GM19043 (cell line): ENCODE measurements at regions not wholly inside any gene's neighbourhood (a gene's known extent, or its start where the extent isn't known, plus 50 kb on each side); places are given as distances from the start of the nearest gene placed in this dataset.

Source experiments
- ATAC-seq: cut with Tn5 transposase; IDR thresholded peaks from one replicate; pipeline ENCODE4 v1.9.1; 2021; ENCODE audit warnings: low read depth; ENCODE audit not compliant: unreplicated experiment

- no peak for ATAC-seq
Measured at GRCh38 chr2:102078773-102079172, 63.8 kb upstream of the IL1R1 start.

- peak; percentile 40 for ATAC-seq
Measured at GRCh38 chr2:102080451-102081242, 61.9 kb upstream of the IL1R1 start.

DNA sequence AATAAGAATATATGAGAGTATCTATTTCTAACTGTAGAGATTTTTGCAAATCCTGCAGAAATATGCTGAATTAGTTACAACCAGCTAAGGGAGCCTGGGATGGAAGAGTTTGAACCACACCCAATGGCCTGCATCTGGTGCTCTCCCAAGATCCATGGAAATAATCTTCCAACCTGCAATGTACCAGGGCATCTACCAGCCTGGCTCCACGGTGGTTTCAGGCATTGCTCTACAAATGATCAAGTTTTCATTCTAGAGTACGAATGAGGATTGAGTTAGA, 61.4 kb upstream of the IL1R1 start:
- ATAC-seq, result no peak

DNA sequence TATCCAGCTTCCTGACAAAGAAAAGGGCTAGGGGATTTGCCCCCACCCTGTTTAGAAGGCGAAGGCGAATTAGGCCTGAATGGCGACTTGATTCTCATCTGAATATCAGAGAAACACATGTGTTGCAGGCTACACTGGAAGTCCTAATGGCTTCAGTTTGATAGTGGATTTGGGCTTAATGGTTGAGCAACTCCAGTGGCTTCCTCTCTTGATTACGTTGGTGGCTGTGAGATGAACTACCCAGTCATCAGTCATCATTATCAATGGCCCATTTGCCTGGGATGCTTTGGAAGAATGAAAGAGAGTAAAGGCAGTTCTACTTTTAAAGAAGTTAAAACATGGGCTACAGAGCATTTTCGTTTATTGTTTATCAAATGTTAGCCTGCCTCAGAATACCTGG, 60.9 kb upstream of the IL1R1 start:
- ATAC-seq, result no peak

DNA sequence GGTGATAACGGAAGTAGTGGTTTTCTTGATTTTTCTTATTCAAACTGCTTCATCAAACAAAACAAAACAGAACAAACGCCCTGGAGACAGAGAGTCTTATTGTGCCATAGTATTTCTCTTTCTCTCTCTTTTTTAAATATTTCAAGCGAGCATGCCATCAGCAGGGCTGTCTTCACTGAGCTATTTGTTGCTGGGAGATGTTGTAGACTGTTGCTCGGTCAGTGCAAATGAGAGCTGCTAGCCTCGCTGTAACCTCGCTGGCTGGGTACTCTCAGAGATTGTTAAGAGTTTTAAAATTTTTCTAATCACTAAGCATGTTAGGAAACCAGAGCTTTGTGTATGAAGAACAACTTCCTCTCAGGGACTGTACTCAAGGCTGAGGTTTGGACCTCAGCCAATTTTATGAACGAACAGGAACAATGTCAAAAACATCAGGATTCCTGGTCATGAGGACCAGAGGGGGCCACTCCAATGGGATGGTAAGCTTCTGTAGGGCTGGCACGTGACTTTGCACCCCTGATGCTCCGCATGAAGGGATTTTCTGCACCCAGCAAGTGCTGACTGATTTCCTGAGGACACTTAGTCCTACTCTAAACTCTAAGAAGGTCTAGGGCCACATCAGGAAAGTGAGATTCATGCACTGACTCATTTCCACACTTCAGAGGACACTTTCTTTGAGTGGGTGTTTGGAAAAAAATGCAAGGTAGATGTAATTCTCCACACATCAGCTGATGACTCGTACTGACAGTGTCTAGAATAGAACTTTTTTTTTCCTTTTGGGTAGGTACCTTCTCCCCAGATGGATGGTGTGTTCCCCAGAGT, 59.8 kb upstream of the IL1R1 start:
- ATAC-seq, result peak; percentile 81

DNA sequence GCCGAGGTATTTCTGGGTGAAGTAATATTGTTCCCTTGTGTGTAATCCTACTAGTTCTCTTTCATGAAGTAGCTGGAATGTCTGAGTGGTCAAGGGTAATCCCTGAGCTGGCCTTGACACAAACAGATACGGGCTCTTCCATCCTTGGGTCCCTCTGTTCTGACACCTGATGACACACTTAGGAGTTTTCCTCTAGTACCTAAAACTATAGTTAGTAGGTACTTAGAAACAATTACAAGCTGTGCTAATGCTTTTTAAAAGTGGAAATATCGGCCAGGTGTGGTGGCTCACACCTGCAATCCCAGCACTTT, 59.2 kb upstream of the IL1R1 start:
- no peak for ATAC-seq

- no peak for ATAC-seq
Measured at GRCh38 chr2:102084651-102085050, 57.9 kb upstream of the IL1R1 start.

DNA sequence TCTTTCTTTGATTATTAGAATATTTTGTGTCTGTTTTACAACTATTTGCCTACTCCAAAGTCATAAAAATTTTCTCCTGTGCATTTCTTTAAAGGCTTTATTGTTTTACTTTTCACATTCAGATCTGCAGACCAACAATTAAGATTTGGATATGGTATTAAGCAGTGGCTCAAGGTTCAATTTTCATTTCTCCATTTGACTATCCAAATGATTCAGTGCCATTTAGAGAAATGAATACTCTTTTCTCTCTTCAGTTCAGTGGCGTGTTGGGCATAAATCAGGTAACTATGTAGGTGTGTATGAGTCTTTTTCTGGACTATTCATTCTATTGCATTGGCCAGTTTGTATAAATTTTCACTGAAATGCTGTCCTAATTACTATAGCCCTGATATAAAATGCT, 57.3 kb upstream of the IL1R1 start:
- no peak for ATAC-seq

DNA sequence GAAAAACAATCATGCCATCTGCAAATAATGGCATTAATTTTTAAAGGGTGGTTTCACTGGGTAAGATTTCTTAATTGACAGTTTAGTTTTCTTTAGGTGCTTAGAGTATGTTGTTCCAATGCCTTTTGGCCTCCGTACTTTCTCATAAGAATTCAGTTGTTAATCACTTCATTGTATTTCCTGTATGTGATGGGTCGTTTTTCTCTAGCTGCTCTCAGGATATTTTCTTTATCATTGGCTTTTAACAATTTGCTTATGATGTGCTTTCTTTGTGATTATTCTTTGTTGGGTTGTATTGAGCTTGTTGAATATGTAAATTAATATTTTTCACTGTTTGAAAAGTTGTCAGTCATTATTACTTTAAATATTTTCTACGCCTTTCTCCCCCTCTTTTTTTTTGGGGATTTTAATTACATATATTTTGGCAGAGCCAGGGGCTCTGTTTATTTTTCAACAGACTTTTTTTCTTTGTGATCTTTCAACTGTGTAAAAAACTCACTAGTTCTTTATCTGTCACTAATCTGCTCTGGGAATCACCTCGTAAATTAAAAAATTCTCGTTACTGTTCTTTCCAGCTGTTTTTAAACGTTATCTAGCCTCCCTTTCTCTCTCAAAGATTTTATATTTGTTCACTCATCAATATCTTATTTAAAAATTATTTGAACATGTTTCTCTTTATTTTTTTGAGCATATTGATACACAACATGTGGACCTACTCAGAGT, 56.2 kb upstream of the IL1R1 start:
- no peak for ATAC-seq

GRCh38 chr2:102091121-102091520, 51.4 kb upstream of the IL1R1 start:
- ATAC-seq, result no peak

GRCh38 chr2:102091908-102092307, 50.6 kb upstream of the IL1R1 start:
- no peak for ATAC-seq

- no peak for ATAC-seq
Measured at GRCh38 chr2:102092535-102092934, 50.0 kb upstream of the IL1R1 start.
